H1 (cell line): ENCODE measurements at regions not wholly inside any gene's neighbourhood (a gene's known extent, or its start where the extent isn't known, plus 50 kb on each side); places are given as distances from the start of the nearest gene placed in this dataset.

Experiments used
- RBBP5 ChIP-seq: IDR thresholded peaks from 2 replicates; pipeline ENCODE4 v1.7.1; 2012; ENCODE audit warnings: low read depth, mild to moderate bottlenecking, inconsistent platforms, low read length, moderate library complexity, borderline replicate concordance

DNA sequence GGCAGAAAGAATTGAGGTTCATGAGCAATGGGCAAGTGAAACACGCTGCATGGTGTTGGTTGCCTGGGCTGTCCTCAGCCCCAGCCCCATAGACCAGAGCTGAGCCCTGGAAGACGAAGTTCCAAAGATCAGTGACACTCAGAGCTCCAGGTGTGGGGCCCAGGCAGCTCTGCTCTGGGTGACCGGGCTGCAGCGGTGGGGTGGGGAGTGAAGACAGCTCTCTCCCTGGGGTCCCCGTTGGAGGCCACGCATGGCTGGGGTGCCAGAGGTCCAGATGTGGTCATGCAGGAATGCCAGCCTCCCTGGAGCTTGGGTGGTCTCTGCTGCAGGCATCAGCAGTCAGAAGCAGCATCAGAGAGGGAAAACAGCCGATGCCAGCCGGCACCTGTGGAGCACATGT is 165.0 kb upstream of the ERCC6L2 start (continued):
- TF ChIP-seq RBBP5, result no peak
